A549 (cell line): ENCODE measurements at regions not wholly inside any gene's neighbourhood (a gene's known extent, or its start where the extent isn't known, plus 50 kb on each side); places are given as distances from the start of the nearest gene placed in this dataset.

ENCODE experiments used
- CTCF ChIP-seq: fragments of >200 bp; sonication (Bioruptor Twin); formaldehyde crosslinking; IDR thresholded peaks from 3 replicates; pipeline ENCODE4 v1.5.1; 2016
- POLR2A ChIP-seq: IDR thresholded peaks from 2 replicates; pipeline ENCODE4 v1.6.1; 2012; ENCODE audit warnings: mild to moderate bottlenecking, low read length

GRCh38 chr2:6181926-6182325 lies 489.7 kb downstream of the SOX11 start:
- TF ChIP-seq CTCF (no peak), POLR2A (no peak)
